ENCODE measurements at regions not wholly inside any gene's neighbourhood (a gene's known extent, or its start where the extent isn't known, plus 50 kb on each side); places are given as distances from the start of the nearest gene placed in this dataset.

GRCh38 chr13:90673746-90674145, 673.7 kb upstream of the MIR17HG start:
- no peaks in the 10 kb centered on the region for H3K27me3 ChIP-seq (ENCODE audit: insufficient read depth, low read length)
- no peak overlapping the region for H3K4me3 ChIP-seq (replicated peaks in 1 of 2; ENCODE audit: low read depth in 1 of 2, low read length in 2 of 2)
- TF ChIP-seq, protein P1, sequence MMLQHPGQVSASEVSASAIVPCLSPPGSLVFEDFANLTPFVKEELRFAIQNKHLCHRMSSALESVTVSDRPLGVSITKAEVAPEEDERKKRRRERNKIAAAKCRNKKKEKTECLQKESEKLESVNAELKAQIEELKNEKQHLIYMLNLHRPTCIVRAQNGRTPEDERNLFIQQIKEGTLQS (IDR thresholded peaks at IDR 0.05) = no peak
- no peak for TF ChIP-seq CBX3 (IDR thresholded peaks at IDR 0.05; ENCODE audit: low read depth)
- TF ChIP-seq ZNF274 (IDR thresholded peaks at IDR 0.05; ENCODE audit: low read depth, low read length) = no peak
- no peak for TF ChIP-seq YY1 (IDR thresholded peaks at IDR 0.05; ENCODE audit: extremely low read depth, insufficient replicate concordance, low read depth, low read length)
- no peak for TF ChIP-seq ELF1 (IDR thresholded peaks at IDR 0.05; ENCODE audit: borderline replicate concordance, low read depth)
- no peak for TF ChIP-seq EZH2phosphoT487 (IDR thresholded peaks at IDR 0.05; ENCODE audit: borderline replicate concordance)
- no peak for TF ChIP-seq EGR1 (IDR thresholded peaks at IDR 0.05; ENCODE audit: low read depth)
- TF ChIP-seq ZFX (IDR thresholded peaks at IDR 0.05) = no peak
- no peak for TF ChIP-seq MAX (IDR thresholded peaks at IDR 0.05)
- no peak for TF ChIP-seq SP1 (IDR thresholded peaks at IDR 0.05; ENCODE audit: low read depth)
- TF ChIP-seq CTCF (IDR thresholded peaks at IDR 0.05 in 2 of 3, conservative IDR thresholded peaks at IDR 0.05 in 1 of 3; ENCODE audit: borderline replicate concordance in 1 of 3, insufficient read depth in 1 of 3, low read depth in 2 of 3, low read length in 2 of 3) = no peak
- TF ChIP-seq POLR2A (IDR thresholded peaks at IDR 0.05; ENCODE audit: borderline replicate concordance, extremely low read depth, insufficient read depth, insufficient read length) = no peak
- no peak for TF ChIP-seq FOSL1 (IDR thresholded peaks at IDR 0.05; ENCODE audit: low read depth)
- no peak for TF ChIP-seq JUND (IDR thresholded peaks at IDR 0.05)
- no peak for TF ChIP-seq RAD21 (IDR thresholded peaks at IDR 0.05; ENCODE audit: low read depth)
- no peak for TF ChIP-seq SIN3A (IDR thresholded peaks at IDR 0.05; ENCODE audit: low read depth)
- TF ChIP-seq, protein P2, sequence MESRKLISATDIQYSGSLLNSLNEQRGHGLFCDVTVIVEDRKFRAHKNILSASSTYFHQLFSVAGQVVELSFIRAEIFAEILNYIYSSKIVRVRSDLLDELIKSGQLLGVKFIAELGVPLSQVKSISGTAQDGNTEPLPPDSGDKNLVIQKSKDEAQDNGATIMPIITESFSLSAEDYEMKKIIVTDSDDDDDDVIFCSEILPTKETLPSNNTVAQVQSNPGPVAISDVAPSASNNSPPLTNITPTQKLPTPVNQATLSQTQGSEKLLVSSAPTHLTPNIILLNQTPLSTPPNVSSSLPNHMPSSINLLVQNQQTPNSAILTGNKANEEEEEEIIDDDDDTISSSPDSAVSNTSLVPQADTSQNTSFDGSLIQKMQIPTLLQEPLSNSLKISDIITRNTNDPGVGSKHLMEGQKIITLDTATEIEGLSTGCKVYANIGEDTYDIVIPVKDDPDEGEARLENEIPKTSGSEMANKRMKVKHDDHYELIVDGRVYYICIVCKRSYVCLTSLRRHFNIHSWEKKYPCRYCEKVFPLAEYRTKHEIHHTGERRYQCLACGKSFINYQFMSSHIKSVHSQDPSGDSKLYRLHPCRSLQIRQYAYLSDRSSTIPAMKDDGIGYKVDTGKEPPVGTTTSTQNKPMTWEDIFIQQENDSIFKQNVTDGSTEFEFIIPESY (IDR thresholded peaks at IDR 0.05; ENCODE audit: extremely low read depth, insufficient replicate concordance, low read length) = no peak
- no peak for TF ChIP-seq POLR2AphosphoS5 (IDR thresholded peaks at IDR 0.05; ENCODE audit: low read depth, low read length)
- no peak overlapping the region for H3K9ac ChIP-seq (ENCODE audit: low read length)
- H3K4me2 ChIP-seq (ENCODE audit: low read length) = no peak overlapping the region
- no peak overlapping the region for H2AFZ ChIP-seq (ENCODE audit: low read depth, low read length, poor library complexity, severe bottlenecking)
- no peaks in the 10 kb centered on the region; a peak in 1 of 4 replicates for H3K9me3 ChIP-seq (ENCODE audit: control insufficient read depth in 1 of 2, insufficient read depth in 1 of 2, low read depth in 1 of 2, low read length in 2 of 2)
- DNase-seq (ENCODE audit: low read depth, low spot score) (no peak), ATAC-seq (no peak)
- no peaks in the 10 kb centered on the region for H3K4me1 ChIP-seq (ENCODE audit: control insufficient read depth in 1 of 2, insufficient read depth in 2 of 2, low read length in 2 of 2)
- intact Hi-C loops (cut with micrococcal nuclease) = no loop called here
- H3K9me2 ChIP-seq (ENCODE audit: insufficient read depth) = no peaks in the 10 kb centered on the region
- no peaks in the 10 kb centered on the region for H3K36me3 ChIP-seq (ENCODE audit: control insufficient read depth in 1 of 2, insufficient read depth in 2 of 2, low read length in 2 of 2)
- no peak overlapping the region for H3K27ac ChIP-seq (ENCODE audit: low read depth, low read length)
- RAD21 ChIA-PET (ENCODE audit: low non-redundant PET in 1 of 2, low total read pairs in 2 of 2, uncharacterized antibody in 2 of 2, unreplicated experiment in 2 of 2) = no interaction called here
- BruUV-seq (replicated peaks) = no TSS peak
- no peaks in the 10 kb centered on the region for H4K20me1 ChIP-seq (ENCODE audit: insufficient read depth)
- CTCF ChIA-PET = no interaction called here
- no peaks in the 10 kb centered on the region for H3K79me2 ChIP-seq (ENCODE audit: insufficient read depth, low read length)
- POLR2A ChIA-PET = no interaction called here

Data from HCT116 (cell line).